SK-N-SH treated with all-trans-retinoic acid at 6 μM for 48 hours (cell line): ENCODE measurements at regions not wholly inside any gene's neighbourhood (a gene's known extent, or its start where the extent isn't known, plus 50 kb on each side); places are given as distances from the start of the nearest gene placed in this dataset.

Experiments used
- RARB ChIP-seq: fragments of 250-450 bp; sonication (Bioruptor Pico); IDR thresholded peaks from 2 replicates; pipeline ENCODE4 v1.8.0; 2021; ENCODE audit warnings: mild to moderate bottlenecking, moderate library complexity
- TOX ChIP-seq: fragments of 250-450 bp; sonication (Bioruptor Pico); IDR thresholded peaks from 2 replicates; pipeline ENCODE4 v1.8.0; 2021; ENCODE audit warnings: mild to moderate bottlenecking, moderate library complexity, borderline replicate concordance
- ZFP3 ChIP-seq: fragments of 250-450 bp; sonication (Bioruptor Pico); IDR thresholded peaks from 2 replicates; pipeline ENCODE4 v1.5.0; 2020; ENCODE audit warnings: mild to moderate bottlenecking, moderate library complexity
- ZFP30 ChIP-seq: fragments of 450-650 bp; formaldehyde crosslinking; IDR thresholded peaks from 2 replicates; pipeline ENCODE4 v1.5.0; 2022; ENCODE audit warnings: mild to moderate bottlenecking, moderate library complexity
- TF ChIP-seq, protein P1 (sequence below): fragments of 250-450 bp; sonication (Bioruptor Pico); IDR thresholded peaks from 2 replicates; pipeline ENCODE4 v1.8.0; 2020; ENCODE audit warnings: mild to moderate bottlenecking, moderate library complexity, borderline replicate concordance
- TF ChIP-seq, protein P2 (sequence below): fragments of 250-450 bp; sonication (Bioruptor Pico); IDR thresholded peaks from 2 replicates; pipeline ENCODE4 v1.5.1; 2021; ENCODE audit warnings: mild to moderate bottlenecking, moderate library complexity

DNA sequence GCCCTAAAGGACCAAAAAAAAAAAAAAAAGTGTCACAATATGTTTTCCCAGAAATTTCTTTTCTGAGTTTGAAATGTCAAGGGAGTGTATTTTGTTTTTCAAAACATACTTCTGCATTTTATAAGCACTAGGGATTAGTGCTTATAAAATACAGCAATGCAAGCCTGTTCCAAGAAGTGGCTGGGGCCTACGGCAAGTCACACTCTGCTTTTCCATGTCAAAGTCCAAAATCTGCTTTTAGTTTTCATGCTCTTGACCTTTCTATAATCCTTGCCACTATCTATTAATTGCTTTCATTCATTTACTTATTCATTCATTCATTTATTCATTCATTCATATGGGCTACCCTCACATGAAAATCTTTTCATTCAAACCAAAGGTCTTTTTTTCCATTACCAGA lies 100.1 kb upstream of the UXS1 start:
- TF ChIP-seq, protein P1, sequence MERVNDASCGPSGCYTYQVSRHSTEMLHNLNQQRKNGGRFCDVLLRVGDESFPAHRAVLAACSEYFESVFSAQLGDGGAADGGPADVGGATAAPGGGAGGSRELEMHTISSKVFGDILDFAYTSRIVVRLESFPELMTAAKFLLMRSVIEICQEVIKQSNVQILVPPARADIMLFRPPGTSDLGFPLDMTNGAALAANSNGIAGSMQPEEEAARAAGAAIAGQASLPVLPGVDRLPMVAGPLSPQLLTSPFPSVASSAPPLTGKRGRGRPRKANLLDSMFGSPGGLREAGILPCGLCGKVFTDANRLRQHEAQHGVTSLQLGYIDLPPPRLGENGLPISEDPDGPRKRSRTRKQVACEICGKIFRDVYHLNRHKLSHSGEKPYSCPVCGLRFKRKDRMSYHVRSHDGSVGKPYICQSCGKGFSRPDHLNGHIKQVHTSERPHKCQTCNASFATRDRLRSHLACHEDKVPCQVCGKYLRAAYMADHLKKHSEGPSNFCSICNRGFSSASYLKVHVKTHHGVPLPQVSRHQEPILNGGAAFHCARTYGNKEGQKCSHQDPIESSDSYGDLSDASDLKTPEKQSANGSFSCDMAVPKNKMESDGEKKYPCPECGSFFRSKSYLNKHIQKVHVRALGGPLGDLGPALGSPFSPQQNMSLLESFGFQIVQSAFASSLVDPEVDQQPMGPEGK (CRISPR knock-in tag) = no peak
- TF ChIP-seq RARB (CRISPR knock-in tag) (no peak), TOX (no peak), ZFP30 (CRISPR knock-in tag) (no peak), ZFP3 (CRISPR knock-in tag) (no peak)
- TF ChIP-seq, protein P2, sequence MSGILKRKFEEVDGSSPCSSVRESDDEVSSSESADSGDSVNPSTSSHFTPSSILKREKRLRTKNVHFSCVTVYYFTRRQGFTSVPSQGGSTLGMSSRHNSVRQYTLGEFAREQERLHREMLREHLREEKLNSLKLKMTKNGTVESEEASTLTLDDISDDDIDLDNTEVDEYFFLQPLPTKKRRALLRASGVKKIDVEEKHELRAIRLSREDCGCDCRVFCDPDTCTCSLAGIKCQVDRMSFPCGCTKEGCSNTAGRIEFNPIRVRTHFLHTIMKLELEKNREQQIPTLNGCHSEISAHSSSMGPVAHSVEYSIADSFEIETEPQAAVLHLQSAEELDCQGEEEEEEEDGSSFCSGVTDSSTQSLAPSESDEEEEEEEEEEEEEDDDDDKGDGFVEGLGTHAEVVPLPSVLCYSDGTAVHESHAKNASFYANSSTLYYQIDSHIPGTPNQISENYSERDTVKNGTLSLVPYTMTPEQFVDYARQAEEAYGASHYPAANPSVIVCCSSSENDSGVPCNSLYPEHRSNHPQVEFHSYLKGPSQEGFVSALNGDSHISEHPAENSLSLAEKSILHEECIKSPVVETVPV (CRISPR knock-in tag) = no peak
